GM12878 (cell line): ENCODE measurements at regions not wholly inside any gene's neighbourhood (a gene's known extent, or its start where the extent isn't known, plus 50 kb on each side); places are given as distances from the start of the nearest gene placed in this dataset.

Experiments
- ATAC-seq: fragments of 200-7000 bp; cut with Tn5 transposase; 3 replicates; pipeline ENCODE4 v1.9.1; 2020; ENCODE audit warnings: mild to moderate bottlenecking, moderate library complexity
- BruUV-seq: library from RNA; stranded (reverse); fragments of 400-500 nt; replicated peaks from 2 replicates; lab custom pipeline; 2021; lab: Mats Ljungman, UMichigan
- CTCF ChIA-PET: fragments of 300-600 bp; sonication (Branson Sonifier 250); formaldehyde crosslinking; extraction: SDS; loops from one replicate; lab custom pipeline; 2021; ENCODE audit warnings: inconsistent platforms; lab: Yijun Ruan, JAX
- POLR2A ChIA-PET: fragments of 350-600 bp; formaldehyde crosslinking; extraction: SDS; loops from one replicate; lab custom pipeline; 2021; ENCODE audit warnings: inconsistent platforms; lab: Charles Lee
- RAD21 ChIA-PET: fragments of 300-600 bp; sonication (Branson Sonifier 250); formaldehyde crosslinking; loops from one replicate; lab custom pipeline; 2023; ENCODE audit warnings: antibody characterized with exemption; ENCODE audit not compliant: unreplicated experiment; lab: Charles Lee
- SMC1A ChIA-PET: fragments of 300-600 bp; sonication (Branson Sonifier 250); formaldehyde crosslinking; loops from one replicate; lab custom pipeline; 2023; ENCODE audit not compliant: unreplicated experiment, uncharacterized antibody; lab: Charles Lee
- DNase-seq: peaks from one replicate; pipeline ENCODE4 v3.0.0-alpha.2; 2011; ENCODE audit warnings: low read depth, low spot score
- FAIRE-seq: peaks from 3 replicates; lab custom pipeline; 2011; peaks lifted over from hg19 to GRCh38; lab: Jason Lieb, UNC
- H2AFZ ChIP-seq: 2 replicates; pipeline ENCODE4 v1.6.0; 2011; ENCODE audit warnings: low read depth, low read length, control low read depth; ENCODE audit not compliant: control insufficient read depth
- H3K27ac ChIP-seq: 2 replicates; pipeline ENCODE4 v1.5.1; 2011; ENCODE audit warnings: control low read depth; ENCODE audit not compliant: control insufficient read depth, insufficient read depth
- H3K27me3 ChIP-seq, 2 experiments: replicated peaks in 1 of 2; 2 replicates each; pipeline versions ENCODE4 v1.6.0 to v1.6.1; 2011; ENCODE audit warnings: low read length in 1 of 2; ENCODE audit not compliant: control insufficient read depth in 2 of 2, insufficient read depth in 2 of 2
- H3K36me3 ChIP-seq, 2 experiments: 2 replicates each; pipeline ENCODE4 v1.5.1; 2011; ENCODE audit warnings: low read length in 1 of 2; ENCODE audit not compliant: control insufficient read depth in 2 of 2, insufficient read depth in 2 of 2
- H3K4me1 ChIP-seq: 2 replicates; pipeline ENCODE4 v1.6.1; 2011; ENCODE audit warnings: mild to moderate bottlenecking, low read length, moderate library complexity, mixed read lengths; ENCODE audit not compliant: control insufficient read depth, insufficient read depth
- H3K4me2 ChIP-seq: 2 replicates; pipeline ENCODE4 v1.6.0; 2011; ENCODE audit warnings: control low read depth; ENCODE audit not compliant: control insufficient read depth, insufficient read depth
- H3K4me3 ChIP-seq: fragments of 200-600 bp; sonication (generic); 2 replicates; pipeline ENCODE4 v1.5.1; 2016
- H3K79me2 ChIP-seq: 2 replicates; pipeline ENCODE4 v1.6.0; 2011; ENCODE audit warnings: low read length; ENCODE audit not compliant: control insufficient read depth, insufficient read depth
- H3K9ac ChIP-seq: 2 replicates; pipeline ENCODE4 v1.8.0; 2011; ENCODE audit warnings: low read length, control low read depth, mixed read lengths; ENCODE audit not compliant: control insufficient read depth, insufficient read depth
- H3K9me3 ChIP-seq: replicated peaks from 3 replicates; pipeline ENCODE4 v1.5.1; 2011; ENCODE audit warnings: mild to moderate bottlenecking, low read length; ENCODE audit not compliant: control insufficient read depth, insufficient read depth
- H4K20me1 ChIP-seq: 2 replicates; pipeline ENCODE4 v1.6.0; 2011; ENCODE audit not compliant: control insufficient read depth, insufficient read depth
- CREB1 ChIP-seq: IDR thresholded peaks from 2 replicates; pipeline ENCODE4 v1.6.1; 2012; ENCODE audit warnings: low read depth, mild to moderate bottlenecking, inconsistent platforms
- CTCF ChIP-seq, 3 experiments: IDR thresholded peaks in 2 of 3; conservative IDR thresholded peaks in 1 of 3; 2 replicates each; pipeline ENCODE4 v1.5.1; 2011; ENCODE audit warnings: low read depth in 3 of 3, low read length in 3 of 3, mild to moderate bottlenecking in 3 of 3, control low read depth in 2 of 3, moderate library complexity in 2 of 3, inconsistent platforms in 1 of 3, mixed read lengths in 1 of 3; ENCODE audit not compliant: control insufficient read depth in 2 of 3, insufficient read depth in 1 of 3; ENCODE audit errors: extremely low read depth in 1 of 3
- E4F1 ChIP-seq: fragments of 450-650 bp; IDR thresholded peaks from 2 replicates; pipeline ENCODE4 v1.6.1; 2018; ENCODE audit warnings: borderline replicate concordance, mild to moderate bottlenecking; ENCODE audit not compliant: partially characterized antibody
- SIN3A ChIP-seq: IDR thresholded peaks from 2 replicates; pipeline ENCODE4 v1.6.1; 2012; ENCODE audit warnings: low read depth, low read length, improper control_type of control experiment
- SKIL ChIP-seq: fragments of 450-650 bp; IDR thresholded peaks from 2 replicates; pipeline ENCODE4 v1.6.1; 2017; ENCODE audit warnings: mild to moderate bottlenecking, low read depth, inconsistent platforms; ENCODE audit not compliant: poor library complexity, severe bottlenecking
- ZBTB11 ChIP-seq: fragments of 450-650 bp; formaldehyde crosslinking; IDR thresholded peaks from 2 replicates; pipeline ENCODE4 v1.5.0; 2022; ENCODE audit warnings: mild to moderate bottlenecking, missing genetic modification characterization
- ZBTB4 ChIP-seq: fragments of 450-650 bp; formaldehyde crosslinking; IDR thresholded peaks from 2 replicates; pipeline ENCODE4 v1.4.0; 2022; ENCODE audit warnings: mild to moderate bottlenecking, moderate library complexity
- ZNF217 ChIP-seq: fragments of 450-650 bp; IDR thresholded peaks from 2 replicates; pipeline ENCODE4 v1.6.1; 2017; ENCODE audit warnings: antibody characterized with exemption, mild to moderate bottlenecking
- ZNF274 ChIP-seq: IDR thresholded peaks from one replicate; pipeline ENCODE4 v1.8.0; 2011; ENCODE audit not compliant: insufficient read length, insufficient read depth
- ZZZ3 ChIP-seq: IDR thresholded peaks from 2 replicates; pipeline ENCODE4 v1.6.1; 2011; ENCODE audit warnings: low read depth; ENCODE audit not compliant: control insufficient read depth, insufficient read length
- WGBS: methylation state at CpG from one replicate; pipeline ENCODE4 v1.1.6; 2016; ENCODE audit warnings: low lambda C conversion rate; ENCODE audit not compliant: insufficient replicate concordance, insufficient coverage; ENCODE audit errors: missing lambda C conversion rate; 5-methylcytosine and 5-hydroxymethylcytosine counted together
- in situ Hi-C: fragments of 300-500 bp; cut with MboI; formaldehyde crosslinking; loops from 9 replicates; pipeline ENCODE4 v1.14.3; 2018; ENCODE audit warnings: mixed read lengths
- intact Hi-C: fragments of 100-400 bp; cut with micrococcal nuclease; formaldehyde crosslinking; loops from one replicate; pipeline ENCODE4 v1.14.2; 2022; ENCODE audit not compliant: unreplicated experiment

- WGBS, result 58% methylated on average over 8 of the region's 8 CpGs
- no TSS peak for BruUV-seq
- no peak for TF ChIP-seq ZBTB4 (CRISPR knock-in tag)
- TF ChIP-seq ZBTB11 (CRISPR knock-in tag), result no peak
- no peak for TF ChIP-seq ZNF274
- TF ChIP-seq SIN3A, result no peak
- no peak for TF ChIP-seq SKIL
- TF ChIP-seq ZNF217, result no peak
- no peak for TF ChIP-seq ZZZ3
- no peak for TF ChIP-seq E4F1
- TF ChIP-seq CREB1, result no peak
- TF ChIP-seq CTCF (IDR thresholded peaks at IDR 0.05 in 2 of 3, conservative IDR thresholded peaks at IDR 0.05 in 1 of 3; ENCODE audit: control insufficient read depth in 2 of 3, extremely low read depth in 1 of 3, insufficient read depth in 1 of 3, low read depth in 3 of 3, low read length in 3 of 3), result no peak
These were observed 343.9 kb upstream of the FLRT2 start for GRCh38 chr14:85186082-85186481.

More at GRCh38 chr14:85186082-85186481, 343.9 kb upstream of the FLRT2 start:
- Histone ChIP-seq H2AFZ (no peak overlapping the region), H3K36me3 (no peaks in the 10 kb centered on the region), H3K9me3 (no peaks in the 10 kb centered on the region), H3K4me1 (no peaks in the 10 kb centered on the region), H3K4me2 (no peak overlapping the region), H3K27ac (no peak overlapping the region), H4K20me1 (no peaks in the 10 kb centered on the region), H3K4me3 (no peak overlapping the region), H3K9ac (no peak overlapping the region), H3K27me3 (no peaks in the 10 kb centered on the region), H3K79me2 (no peaks in the 10 kb centered on the region)
- no peak for DNase-seq
- CTCF ChIA-PET, result no interaction called here
- SMC1A ChIA-PET, result no interaction called here
- ATAC-seq, result no peak
- POLR2A ChIA-PET, result no interaction called here
- in situ Hi-C loops, result no loop called here
- FAIRE-seq, result no peak
- intact Hi-C loops, result no loop called here
- RAD21 ChIA-PET, result no interaction called here
